Spleen (tissue), 11 donors: ENCODE measurements at regions not wholly inside any gene's neighbourhood (a gene's known extent, or its start where the extent isn't known, plus 50 kb on each side); places are given as distances from the start of the nearest gene placed in this dataset.

Experiments
- DNase-seq: peaks from one replicate; pipeline ENCODE4 v3.0.0-alpha.2; 2020
- H3K27ac ChIP-seq, 8 donors: fragments of 200-600 bp; sonication (generic) in 7 of 8; 1 replicate in 4 of 8; 2 replicates in 4 of 8; pipeline versions ENCODE4 v1.5.0 to v1.8.0; 2016 to 2021; ENCODE audit warnings: inconsistent platforms in 4 of 8, mild to moderate bottlenecking in 4 of 8, moderate library complexity in 1 of 8
- H3K27me3 ChIP-seq, 7 donors: fragments of 200-600 bp; sonication (generic) in 6 of 7; replicated peaks in 1 of 7; 1 replicate in 4 of 7; 2 replicates in 3 of 7; pipeline versions ENCODE4 v1.5.0 to v1.8.0; 2016 to 2021; ENCODE audit warnings: inconsistent platforms in 3 of 7, mild to moderate bottlenecking in 1 of 7
- H3K36me3 ChIP-seq, 6 donors: fragments of 200-600 bp; sonication (generic) in 5 of 6; 1 replicate in 4 of 6; 2 replicates in 2 of 6; pipeline versions ENCODE4 v1.5.0 to v1.8.0; 2016 to 2021; ENCODE audit warnings: inconsistent platforms in 2 of 6
- H3K4me1 ChIP-seq, 6 donors: fragments of 200-600 bp; sonication (generic) in 5 of 6; 1 replicate in 3 of 6; 2 replicates in 3 of 6; pipeline versions ENCODE4 v1.5.0 to v1.8.0; 2016 to 2021; ENCODE audit warnings: inconsistent platforms in 3 of 6
- H3K4me3 ChIP-seq, 8 donors: fragments of 200-600 bp; sonication (generic) in 7 of 8; 1 replicate in 4 of 8; 2 replicates in 4 of 8; pipeline versions ENCODE4 v1.5.0 to v1.8.0; 2016 to 2021; ENCODE audit warnings: inconsistent platforms in 4 of 8, mild to moderate bottlenecking in 4 of 8, moderate library complexity in 2 of 8
- H3K9me3 ChIP-seq, 8 donors: fragments of 200-600 bp; sonication (generic) in 7 of 8; 1 replicate in 4 of 8; 2 replicates in 4 of 8; pipeline versions ENCODE4 v1.5.0 to v1.8.0; 2016 to 2021; ENCODE audit warnings: inconsistent platforms in 4 of 8
- CTCF ChIP-seq, 11 experiments: fragments of 200-600 bp in 7 of 11; fragments of 450-650 bp in 4 of 11; sonication (generic) in 4 of 11; IDR thresholded peaks in 8 of 11; conservative IDR thresholded peaks in 3 of 11; 1 replicate in 7 of 11; 2 replicates in 4 of 11; pipeline versions ENCODE4 v1.4.0 to v1.8.0; 2016 to 2021; ENCODE audit warnings: antibody characterized with exemption in 11 of 11, inconsistent platforms in 4 of 11, mild to moderate bottlenecking in 1 of 11
- POLR2A ChIP-seq, 3 donors: fragments of 450-650 bp; IDR thresholded peaks; one replicate each; pipeline ENCODE4 v1.5.1; 2017; ENCODE audit warnings: antibody characterized with exemption in 3 of 3, mild to moderate bottlenecking in 1 of 3
- POLR2AphosphoS5 ChIP-seq, 3 donors: sonication (generic); formaldehyde crosslinking; IDR thresholded peaks; one replicate each; pipeline ENCODE4 v1.5.1; 2017; ENCODE audit warnings: antibody characterized with exemption in 3 of 3
- WGBS, 5 donors: extraction: QIAGEN DNeasy Blood & Tissue Kit in 3 of 5; methylation state at CpG; one replicate each; pipeline versions ENCODE4 v1.1.5 to v1.1.7; 2013 to 2018; 5-methylcytosine and 5-hydroxymethylcytosine counted together
- intact Hi-C: fragments of 100-400 bp; cut with DNase I; formaldehyde crosslinking; loops from one replicate; pipeline ENCODE4 v1.15.0; 2023; ENCODE audit warnings: low total_unique reads
- donor health status: healthy with polysubstance abuse.
- donor health status: DM: no; HTN: no; CAD: no; lungs with moderate emphysema.
- donor health status: DM: no; HTN: no; CAD: no.
- donor health status: Bipolar disorder and iron deficiency.
- donor health status: healthy.
- donor health status: DM: no; HTN: no; CAD: no.
- donor health status: DM: yes; HTN: yes; CAD: no.

- DNase-seq: no peak
- Histone ChIP-seq H3K4me3 (no peak overlapping the region), H3K9me3 (no peaks in the 10 kb centered on the region), H3K36me3 (no peaks in the 10 kb centered on the region), H3K4me1 (no peaks in the 10 kb centered on the region), H3K27ac (no peak overlapping the region), H3K27me3 (no peaks in the 10 kb centered on the region)
- TF ChIP-seq POLR2AphosphoS5 (IDR thresholded peaks at IDR 0.05): no peak
- intact Hi-C loops: no loop called here
- 59 to 75% (median 64%) methylated on average over 4 of the region's 4 CpGs; no CpG with 5 or more reads in 2 of the 5 donors for WGBS, 5 donors
Observed at GRCh38 chrY:15535784-15536511, 1011.6 kb downstream of the NLGN4Y start.

- intact Hi-C loops: no loop called here
- Histone ChIP-seq H3K4me3 (no peak overlapping the region), H3K36me3 (no peaks in the 10 kb centered on the region), H3K9me3 (no peaks in the 10 kb centered on the region), H3K4me1 (no peaks in the 10 kb centered on the region), H3K27me3 (no peaks in the 10 kb centered on the region), H3K27ac (no peak overlapping the region)
- no peak for DNase-seq
- no peak for TF ChIP-seq CTCF (IDR thresholded peaks at IDR 0.05 in 8 of 11, conservative IDR thresholded peaks at IDR 0.05 in 3 of 11)
- no peak for TF ChIP-seq POLR2A (IDR thresholded peaks at IDR 0.05)
- no peak for TF ChIP-seq POLR2AphosphoS5 (IDR thresholded peaks at IDR 0.05)
Observed at GRCh38 chrY:15540516-15540915, 1016.2 kb downstream of the NLGN4Y start.

GRCh38 chrY:15546177-15546754 lies 1021.9 kb downstream of the NLGN4Y start:
- TF ChIP-seq POLR2AphosphoS5 (IDR thresholded peaks at IDR 0.05) (no peak), CTCF (IDR thresholded peaks at IDR 0.05 in 8 of 11, conservative IDR thresholded peaks at IDR 0.05 in 3 of 11) (no peak), POLR2A (IDR thresholded peaks at IDR 0.05) (no peak)
- H3K4me3 ChIP-seq: no peak overlapping the region
- intact Hi-C loops: no loop called here
- no peaks in the 10 kb centered on the region for H3K4me1 ChIP-seq
- DNase-seq: no peak
- no peaks in the 10 kb centered on the region for H3K9me3 ChIP-seq
- H3K36me3 ChIP-seq: no peaks in the 10 kb centered on the region
- WGBS, 5 donors: 84 to 100% (median 92%) methylated on average over 1 of the region's 1 CpG; no CpG with 5 or more reads in 2 of the 5 donors
- no peaks in the 10 kb centered on the region for H3K27me3 ChIP-seq
- H3K27ac ChIP-seq: no peak overlapping the region

GRCh38 chrY:15552074-15552473 lies 1027.7 kb downstream of the NLGN4Y start:
- no peak overlapping the region for H3K4me3 ChIP-seq
- H3K4me1 ChIP-seq: no peaks in the 10 kb centered on the region
- H3K36me3 ChIP-seq: no peaks in the 10 kb centered on the region
- no peak for DNase-seq
- no peak overlapping the region for H3K27ac ChIP-seq
- no peak for TF ChIP-seq POLR2A (IDR thresholded peaks at IDR 0.05)
- no peak for TF ChIP-seq POLR2AphosphoS5 (IDR thresholded peaks at IDR 0.05)
- TF ChIP-seq CTCF (IDR thresholded peaks at IDR 0.05 in 8 of 11, conservative IDR thresholded peaks at IDR 0.05 in 3 of 11): no peak
- no peaks in the 10 kb centered on the region for H3K27me3 ChIP-seq
- intact Hi-C loops: no loop called here
- 78 to 90% (median 89%) methylated on average over 2 of the region's 2 CpGs; no CpG with 5 or more reads in 2 of the 5 donors for whole genome bisulfite sequencing, 5 donors
- H3K9me3 ChIP-seq: no peaks in the 10 kb centered on the region
